Esophagus muscularis mucosa (tissue), 4 donors: ENCODE measurements at regions not wholly inside any gene's neighbourhood (a gene's known extent, or its start where the extent isn't known, plus 50 kb on each side); places are given as distances from the start of the nearest gene placed in this dataset.

Source experiments
- EP300 ChIP-seq: sonication (generic); formaldehyde crosslinking; IDR thresholded peaks from one replicate; pipeline ENCODE4 v1.6.1; 2017; ENCODE audit warnings: antibody characterized with exemption
- POLR2A ChIP-seq: fragments of 450-650 bp; IDR thresholded peaks from one replicate; pipeline ENCODE4 v1.6.1; 2017; ENCODE audit warnings: antibody characterized with exemption, moderate library complexity, mild to moderate bottlenecking, low read depth
- POLR2AphosphoS5 ChIP-seq, 2 donors: sonication (generic); formaldehyde crosslinking; IDR thresholded peaks; one replicate each; pipeline ENCODE4 v1.6.1; 2017; ENCODE audit warnings: antibody characterized with exemption in 2 of 2
- TF ChIP-seq, protein P1 (sequence below), 3 experiments: fragments of 200-600 bp in 2 of 3; fragments of 450-650 bp in 1 of 3; sonication (generic) in 2 of 3; IDR thresholded peaks; one replicate each; pipeline ENCODE4 v1.5.1; 2017 to 2019; ENCODE audit warnings: antibody characterized with exemption in 3 of 3, mild to moderate bottlenecking in 2 of 3, moderate library complexity in 1 of 3

DNA sequence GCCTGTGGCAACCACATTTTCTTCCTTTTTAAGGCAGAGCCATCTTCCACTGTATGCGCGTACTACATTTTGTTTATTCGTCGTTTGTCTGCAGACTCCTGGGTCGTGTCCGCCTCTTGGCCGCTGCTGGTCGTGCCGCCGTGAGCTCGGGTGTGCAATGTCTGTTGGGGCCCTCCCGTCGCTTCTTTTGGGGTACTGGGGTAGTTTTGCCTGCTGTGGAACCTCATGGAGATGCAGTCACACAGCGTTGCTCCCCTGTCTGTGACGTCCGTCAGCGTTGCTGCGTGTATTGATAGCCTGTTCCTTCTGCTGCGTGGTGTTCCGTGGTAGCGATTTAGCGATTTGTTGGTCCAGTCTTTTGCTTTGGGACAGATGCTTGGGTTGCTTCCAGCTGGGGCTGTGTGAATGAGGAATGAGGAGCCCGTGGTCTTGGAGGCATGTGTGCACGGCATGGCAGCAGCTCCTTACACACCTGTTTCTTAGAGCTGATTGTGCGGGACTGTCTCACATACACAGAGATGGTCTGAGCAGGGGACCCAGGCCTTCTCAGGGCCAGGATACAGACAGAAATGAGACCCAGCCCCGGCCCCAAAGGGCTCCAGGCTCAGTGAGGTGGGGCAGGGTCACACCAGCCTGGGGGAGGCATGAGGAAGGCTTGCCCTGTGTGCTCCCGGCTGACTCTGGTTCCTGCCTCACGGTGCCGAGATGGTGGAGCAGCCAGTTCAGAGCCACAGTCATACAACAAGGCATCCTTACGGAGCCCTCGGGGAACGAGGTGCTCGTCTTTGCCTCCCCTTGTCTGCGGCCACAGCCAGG is 78.4 kb upstream of the GSE1 start:
- TF ChIP-seq POLR2A (no peak), EP300 (no peak), POLR2AphosphoS5 (IDR thresholded peaks at IDR 0.05) (no peak)
- TF ChIP-seq, protein P1, sequence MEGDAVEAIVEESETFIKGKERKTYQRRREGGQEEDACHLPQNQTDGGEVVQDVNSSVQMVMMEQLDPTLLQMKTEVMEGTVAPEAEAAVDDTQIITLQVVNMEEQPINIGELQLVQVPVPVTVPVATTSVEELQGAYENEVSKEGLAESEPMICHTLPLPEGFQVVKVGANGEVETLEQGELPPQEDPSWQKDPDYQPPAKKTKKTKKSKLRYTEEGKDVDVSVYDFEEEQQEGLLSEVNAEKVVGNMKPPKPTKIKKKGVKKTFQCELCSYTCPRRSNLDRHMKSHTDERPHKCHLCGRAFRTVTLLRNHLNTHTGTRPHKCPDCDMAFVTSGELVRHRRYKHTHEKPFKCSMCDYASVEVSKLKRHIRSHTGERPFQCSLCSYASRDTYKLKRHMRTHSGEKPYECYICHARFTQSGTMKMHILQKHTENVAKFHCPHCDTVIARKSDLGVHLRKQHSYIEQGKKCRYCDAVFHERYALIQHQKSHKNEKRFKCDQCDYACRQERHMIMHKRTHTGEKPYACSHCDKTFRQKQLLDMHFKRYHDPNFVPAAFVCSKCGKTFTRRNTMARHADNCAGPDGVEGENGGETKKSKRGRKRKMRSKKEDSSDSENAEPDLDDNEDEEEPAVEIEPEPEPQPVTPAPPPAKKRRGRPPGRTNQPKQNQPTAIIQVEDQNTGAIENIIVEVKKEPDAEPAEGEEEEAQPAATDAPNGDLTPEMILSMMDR (IDR thresholded peaks at IDR 0.05) = no peak
